Epithelial cell of prostate (primary cell): ENCODE measurements at regions not wholly inside any gene's neighbourhood (a gene's known extent, or its start where the extent isn't known, plus 50 kb on each side); places are given as distances from the start of the nearest gene placed in this dataset.

Source experiments
- DNase-seq: peaks from one replicate; pipeline ENCODE4 v3.0.0-alpha.2; 2011; ENCODE audit warnings: low read depth, low spot score
- H3K27ac ChIP-seq: fragments of 450-650 bp; 2 replicates; pipeline ENCODE4 v1.5.1; 2017; ENCODE audit warnings: mild to moderate bottlenecking

- H3K27ac ChIP-seq = no peak overlapping the region
- DNase-seq = no peak
These were observed 55.3 kb upstream of the RAD23B start for GRCh38 chr9:107227774-107228173.

- no peak for DNase-seq
- no peak overlapping the region for H3K27ac ChIP-seq
These were observed 54.5 kb upstream of the RAD23B start for GRCh38 chr9:107228496-107229039.

GRCh38 chr9:107229241-107229741 is 53.8 kb upstream of the RAD23B start:
- H3K27ac ChIP-seq = no peak overlapping the region
- no peak for DNase-seq
